SW480 (cell line): ENCODE measurements at regions not wholly inside any gene's neighbourhood (a gene's known extent, or its start where the extent isn't known, plus 50 kb on each side); places are given as distances from the start of the nearest gene placed in this dataset.

Experiments
- DNase-seq: peaks from one replicate; pipeline ENCODE4 v3.0.0-alpha.2; 2016; ENCODE audit warnings: low spot score

GRCh38 chr18:34075963-34076860 lies 148.5 kb downstream of the NOL4 start:
- no peak for DNase-seq

DNA sequence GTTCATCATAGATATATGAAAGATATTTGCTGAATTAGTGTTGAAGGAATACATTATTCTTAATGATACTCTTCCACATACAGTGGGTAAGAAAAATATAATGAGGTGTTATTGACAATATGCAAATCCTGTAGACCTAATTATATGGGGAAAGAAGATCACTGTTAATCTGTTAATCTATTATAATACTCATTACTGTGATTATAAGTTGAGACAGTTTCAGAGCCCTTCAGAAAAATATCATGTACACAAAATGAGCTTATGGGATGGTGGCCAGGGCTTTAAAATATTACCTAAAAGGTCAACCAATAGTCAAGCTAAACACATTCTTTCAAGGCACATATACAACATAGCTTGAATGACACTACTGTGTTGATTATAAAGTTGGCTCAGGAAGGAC lies 163.5 kb downstream of the NOL4 start:
- no peak for DNase-seq

GRCh38 chr18:34055227-34055626 lies 169.5 kb downstream of the NOL4 start:
- DNase-seq = no peak

- DNase-seq = no peak
These were observed 174.1 kb downstream of the NOL4 start for GRCh38 chr18:34050661-34051060.

DNA sequence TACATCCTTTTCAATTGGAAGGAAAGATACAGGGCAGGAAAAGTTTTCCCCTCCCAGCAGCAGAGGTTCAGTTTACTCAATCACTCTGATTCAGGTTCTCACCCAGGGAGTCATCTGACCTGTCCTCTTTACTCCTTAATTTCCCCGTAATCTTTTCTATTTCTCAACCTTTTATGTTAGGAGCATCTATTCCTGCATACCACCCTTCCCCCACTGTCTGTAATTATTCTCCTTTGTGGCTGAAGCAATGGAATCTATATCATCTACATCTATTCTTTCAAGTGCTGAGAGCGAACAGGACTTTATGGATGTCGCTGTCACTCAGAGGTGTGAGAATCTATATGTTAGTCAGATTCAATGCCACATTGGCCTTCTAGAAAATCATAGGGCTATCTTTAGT lies 175.2 kb downstream of the NOL4 start:
- DNase-seq = no peak

DNA sequence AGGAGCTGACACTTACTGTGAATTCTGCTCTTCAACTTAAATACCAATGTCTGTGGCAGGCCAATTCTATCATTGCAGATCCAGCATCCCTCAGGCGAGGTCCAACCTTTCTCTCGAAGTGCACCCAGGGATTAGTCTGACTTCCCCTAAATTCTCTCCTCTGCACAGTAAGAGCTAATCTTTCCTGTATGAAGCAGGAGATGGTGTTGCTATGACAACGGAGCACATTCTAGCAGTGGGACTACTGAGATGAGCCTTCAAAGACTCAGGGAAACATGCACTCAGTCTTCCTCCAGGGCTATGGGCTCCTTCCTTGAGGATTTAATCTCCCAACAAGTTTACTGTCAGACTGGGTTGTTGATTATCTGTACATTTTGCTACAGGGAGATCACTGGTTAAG lies 176.3 kb downstream of the NOL4 start:
- no peak for DNase-seq

GRCh38 chr18:34042423-34043146 lies 182.1 kb downstream of the NOL4 start:
- DNase-seq = no peak

DNA sequence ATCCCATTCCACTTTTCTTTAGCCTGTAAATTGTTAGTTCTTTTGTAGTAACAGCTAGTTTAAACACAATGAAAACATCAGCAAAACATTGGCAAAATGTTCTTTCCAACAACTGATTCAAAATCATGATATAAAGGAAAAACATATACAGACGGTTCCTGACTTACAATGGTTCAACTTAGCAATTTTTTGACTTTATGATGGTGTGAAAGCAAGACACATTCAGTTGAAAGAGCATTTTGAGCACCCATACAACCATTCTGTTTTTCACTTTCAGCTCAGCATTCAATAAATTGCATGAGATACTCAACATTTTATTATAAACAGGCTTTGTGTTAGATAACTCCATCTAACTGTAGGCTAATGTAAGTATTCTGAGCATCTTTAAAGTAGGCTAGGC lies 185.1 kb downstream of the NOL4 start:
- no peak for DNase-seq

DNA sequence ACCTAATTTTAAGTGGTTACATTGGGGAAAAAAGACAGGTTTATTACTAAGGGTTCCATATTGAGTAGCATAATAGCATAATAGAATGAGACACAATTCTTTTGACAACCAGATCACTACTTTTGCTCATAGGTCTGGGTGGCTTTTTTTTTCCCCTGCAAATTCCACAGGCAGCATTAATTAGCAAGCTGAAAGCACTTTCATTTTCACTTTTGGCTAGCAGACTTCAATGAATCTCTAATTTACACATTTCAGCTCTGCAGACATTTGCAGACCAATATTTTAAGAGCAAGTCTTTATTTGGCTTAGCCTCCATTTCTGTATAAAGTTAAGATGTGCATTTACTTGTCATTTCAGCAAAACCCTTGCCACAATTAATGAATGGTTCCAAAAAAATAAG lies 185.5 kb downstream of the NOL4 start:
- DNase-seq = peak; percentile 9

- no peak for DNase-seq
These were observed 186.6 kb downstream of the NOL4 start for GRCh38 chr18:34038086-34038485.

DNA sequence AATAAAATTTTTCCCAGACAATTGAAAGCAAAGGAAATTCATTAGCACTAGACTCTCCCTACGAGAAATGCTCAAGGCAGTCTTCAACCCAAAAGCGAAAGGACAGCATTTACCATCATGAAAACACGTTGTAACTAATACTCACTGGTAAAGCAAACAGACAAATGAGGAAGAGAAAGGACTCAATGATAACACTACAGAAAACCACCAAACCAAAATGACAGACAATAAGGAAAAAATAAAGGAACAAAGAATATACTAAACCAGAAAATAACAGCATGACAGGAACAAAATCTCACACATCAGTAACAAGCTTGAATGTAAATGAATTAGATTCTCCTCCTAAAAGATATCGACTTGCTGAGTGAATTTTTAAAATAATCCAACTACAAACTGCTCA lies 190.7 kb downstream of the NOL4 start:
- DNase-seq = no peak

GRCh38 chr18:34031810-34032209 lies 192.9 kb downstream of the NOL4 start:
- DNase-seq = no peak

DNA sequence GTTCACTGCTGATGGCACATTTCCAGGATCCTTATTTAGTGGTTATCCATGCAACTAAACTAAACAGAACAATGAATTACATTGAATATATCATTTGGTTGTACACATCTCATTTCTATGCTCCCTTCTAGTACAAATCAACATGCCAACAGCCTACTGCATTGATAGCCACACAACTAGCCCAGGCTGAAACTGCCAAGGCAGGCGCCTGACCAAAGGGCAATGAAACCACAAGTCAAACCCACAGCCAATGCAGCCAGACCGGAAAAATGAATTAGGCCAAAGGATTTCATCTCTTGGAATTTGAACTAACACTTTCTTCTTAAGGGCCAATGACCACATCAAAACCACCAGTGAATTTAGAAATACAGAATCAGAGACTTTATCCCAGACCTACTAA lies 196.4 kb downstream of the NOL4 start:
- DNase-seq = peak; percentile 69

- DNase-seq = no peak
These were observed 199.4 kb downstream of the NOL4 start for GRCh38 chr18:34025191-34025801.

DNA sequence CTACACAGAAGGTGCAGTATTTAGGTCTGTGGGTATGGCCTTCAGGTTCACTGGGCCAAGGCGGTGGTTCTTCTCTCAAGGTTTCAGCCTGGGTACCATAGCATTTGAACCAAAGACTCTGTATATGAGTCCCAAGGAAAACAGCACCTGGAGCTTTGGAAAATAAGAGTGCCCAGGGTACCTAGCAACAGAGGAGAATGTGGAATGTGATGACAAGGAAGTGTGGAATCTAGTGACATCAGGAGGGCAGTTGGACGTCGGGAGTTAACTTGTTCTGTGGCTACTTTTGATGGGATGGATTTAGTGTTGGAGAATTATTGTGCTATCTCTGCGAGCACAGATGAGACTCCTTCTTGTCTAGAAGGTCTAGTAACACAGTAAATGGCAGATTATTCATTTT lies 201.2 kb downstream of the NOL4 start:
- peak; percentile 9 for DNase-seq

DNA sequence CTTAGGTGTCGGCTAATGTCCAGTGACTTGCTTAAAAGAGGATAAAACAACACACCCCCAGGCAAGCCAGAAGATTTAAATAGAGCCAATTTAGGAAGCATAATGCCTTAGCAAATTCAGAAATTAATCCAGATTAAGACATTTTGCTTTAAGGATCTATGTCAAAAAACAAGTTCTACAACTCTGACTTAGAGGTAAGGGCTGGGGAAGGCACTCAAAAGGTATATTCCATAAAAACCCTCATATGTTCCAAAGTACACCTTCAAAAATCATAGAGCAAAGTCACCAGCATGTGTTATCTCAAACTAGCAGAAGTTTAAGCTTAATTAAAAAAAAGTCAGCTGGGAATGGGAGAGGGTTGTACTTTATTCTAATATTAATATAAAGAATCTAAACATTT lies 206.4 kb downstream of the NOL4 start:
- no peak for DNase-seq

GRCh38 chr18:34003687-34004086 lies 221.0 kb downstream of the NOL4 start:
- no peak for DNase-seq

DNA sequence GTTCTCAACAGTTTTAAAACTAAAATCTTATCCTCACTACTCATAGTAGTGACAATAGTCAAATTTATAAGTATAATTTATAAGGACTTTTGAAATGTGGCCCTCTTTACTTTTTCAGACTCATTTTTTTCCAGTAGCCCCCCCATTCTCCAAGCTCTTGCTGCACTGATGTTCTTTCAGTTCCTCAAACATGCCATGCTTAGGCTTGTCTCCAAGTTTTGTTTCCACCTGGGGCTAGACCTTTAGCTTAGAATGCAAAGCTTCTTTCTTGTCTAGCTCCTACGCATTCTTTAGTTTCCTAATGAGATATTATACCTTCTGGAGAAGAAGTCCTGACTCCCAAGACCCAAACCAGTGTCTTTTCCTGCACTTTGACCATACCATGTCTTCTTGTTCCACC lies 222.6 kb downstream of the NOL4 start:
- DNase-seq = no peak

DNA sequence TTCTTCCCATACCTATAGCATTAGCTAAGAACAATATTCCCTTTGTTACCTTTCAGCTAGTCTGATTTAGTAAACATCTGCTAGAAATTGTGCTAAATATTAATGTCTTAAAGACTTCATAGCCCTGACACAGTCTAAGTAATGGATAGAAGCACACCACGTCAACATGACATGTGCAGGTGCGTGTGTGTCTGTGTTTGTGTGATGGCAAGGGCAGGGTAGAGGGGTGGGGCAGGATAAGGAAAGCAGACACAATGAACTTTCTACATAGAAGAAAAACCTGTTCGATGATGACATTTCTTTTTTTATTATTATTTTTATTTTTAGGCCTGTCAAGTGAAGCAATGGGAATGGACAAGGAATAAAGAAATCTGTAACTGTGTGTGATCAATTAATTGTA lies 223.3 kb downstream of the NOL4 start:
- no peak for DNase-seq

GRCh38 chr18:33987206-33987605 lies 237.5 kb downstream of the NOL4 start:
- no peak for DNase-seq

DNA sequence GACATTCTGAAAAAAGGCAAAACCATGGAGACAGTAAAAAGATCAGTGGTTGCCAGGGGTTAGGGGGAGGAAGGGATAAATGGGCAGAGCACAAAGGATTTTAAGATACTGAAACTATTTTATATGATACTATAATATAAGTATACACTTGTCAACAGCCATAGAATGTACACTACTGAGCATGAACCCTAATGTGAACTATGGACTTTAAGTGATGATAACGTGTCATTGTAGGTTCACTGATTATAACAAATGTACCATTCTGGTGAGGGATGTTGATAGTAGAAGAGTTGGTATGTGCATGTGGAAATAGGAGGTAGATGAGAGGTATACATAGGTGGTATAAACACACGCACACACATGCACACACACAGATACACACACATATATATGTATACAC lies 241.6 kb downstream of the NOL4 start:
- no peak for DNase-seq

GRCh38 chr18:33960417-33960816 lies 264.3 kb downstream of the NOL4 start:
- DNase-seq = peak; percentile 6

GRCh38 chr18:33959609-33960008 lies 265.1 kb downstream of the NOL4 start:
- no peak for DNase-seq
